ENCODE measurements at regions not wholly inside any gene's neighbourhood (a gene's known extent, or its start where the extent isn't known, plus 50 kb on each side); places are given as distances from the start of the nearest gene placed in this dataset.
"Not testable (repeated sequence)": the region's sequence is repeated elsewhere in the genome, so short reads cannot be mapped to it uniquely, and the experiment has no call there.

- no peak for DNase-seq
These were observed 272.2 kb downstream of the PRELID2 start for GRCh38 chr5:145562931-145563330.

GRCh38 chr5:145558288-145558687 lies 276.9 kb downstream of the PRELID2 start:
- no peak for DNase-seq

GRCh38 chr5:145557345-145557744 lies 277.8 kb downstream of the PRELID2 start:
- DNase-seq = no peak

DNA sequence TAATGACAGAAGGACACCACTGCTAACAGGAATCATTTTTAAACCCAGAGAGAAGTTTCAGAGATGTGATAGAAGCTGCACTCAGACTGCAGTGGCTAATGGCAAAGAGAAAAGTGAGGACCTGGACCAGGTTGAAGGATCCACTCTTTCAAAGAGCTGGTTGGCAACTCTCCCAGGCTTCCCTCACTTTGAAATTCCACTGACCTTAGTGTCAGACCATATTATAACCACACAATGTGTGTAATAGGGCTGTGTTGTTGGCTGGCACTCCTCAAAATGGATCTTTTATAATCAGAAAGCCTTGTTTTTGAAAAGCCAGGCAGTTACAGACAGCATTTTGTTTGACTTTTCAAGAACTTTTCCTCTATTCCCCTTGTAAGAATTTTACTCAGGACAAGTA lies 280.7 kb downstream of the PRELID2 start:
- DNase-seq = no peak

DNA sequence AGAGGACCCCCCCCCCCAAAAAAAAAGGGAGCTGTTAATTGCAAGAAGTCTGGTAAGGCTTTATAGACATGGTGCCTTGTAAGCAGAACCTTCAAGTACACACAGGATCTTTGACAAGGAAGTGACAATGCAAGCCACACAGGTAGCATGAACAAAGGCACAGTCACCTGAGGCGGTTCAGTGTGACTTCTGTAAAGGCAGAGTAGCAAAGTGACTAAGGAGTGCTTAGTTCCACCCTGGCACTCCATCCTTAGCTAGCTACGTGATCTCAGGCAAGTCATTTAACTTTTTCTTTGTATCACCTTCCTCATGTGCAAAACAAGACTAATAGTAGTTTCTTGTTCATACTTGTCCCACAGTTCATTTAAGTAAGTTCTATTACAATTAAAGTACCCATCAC lies 282.0 kb downstream of the PRELID2 start:
- DNase-seq = no peak

GRCh38 chr5:145551714-145552113 lies 283.4 kb downstream of the PRELID2 start:
- DNase-seq = no peak

DNA sequence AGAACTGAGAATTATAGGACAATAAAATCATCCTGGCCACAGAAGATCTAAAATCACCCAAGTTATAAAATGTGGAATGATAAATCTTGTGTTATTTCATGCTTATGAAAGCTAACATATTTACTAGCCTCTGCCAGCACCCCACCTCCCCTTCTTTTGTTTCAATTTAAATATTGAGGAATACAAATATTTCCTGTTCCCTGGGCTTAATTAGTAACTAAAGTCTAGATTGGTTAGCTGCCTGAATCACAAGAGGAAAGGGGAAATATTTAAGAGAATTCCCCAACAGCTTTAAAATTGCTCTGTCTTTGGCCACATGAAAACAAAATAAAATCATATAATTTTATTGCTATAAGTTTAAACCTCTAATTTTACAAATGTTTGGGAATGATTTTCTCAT lies 287.0 kb downstream of the PRELID2 start:
- no peak for DNase-seq

DNA sequence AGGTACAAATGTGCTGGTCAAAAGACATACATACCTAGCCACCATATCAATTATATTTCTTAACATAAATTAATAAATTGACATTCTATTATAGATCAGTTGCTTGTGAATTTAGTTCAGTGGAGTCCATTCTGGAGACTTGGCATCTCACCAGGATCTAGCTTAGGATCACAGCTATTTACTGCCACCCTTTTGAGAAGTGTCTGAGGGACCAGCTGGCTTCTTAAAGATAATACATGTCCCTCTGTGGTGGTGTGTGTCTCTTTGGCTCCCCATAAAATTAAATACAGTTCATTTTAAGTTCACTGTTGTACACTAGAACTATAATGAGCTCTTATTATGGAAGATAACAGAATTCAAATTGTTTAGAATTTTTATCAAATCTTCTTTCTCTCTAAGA lies 290.7 kb downstream of the PRELID2 start:
- no peak for DNase-seq

GRCh38 chr5:145543968-145544367 lies 291.2 kb downstream of the PRELID2 start:
- DNase-seq = no peak

- DNase-seq = no peak
These were observed 294.8 kb downstream of the PRELID2 start for GRCh38 chr5:145540375-145540774.

DNA sequence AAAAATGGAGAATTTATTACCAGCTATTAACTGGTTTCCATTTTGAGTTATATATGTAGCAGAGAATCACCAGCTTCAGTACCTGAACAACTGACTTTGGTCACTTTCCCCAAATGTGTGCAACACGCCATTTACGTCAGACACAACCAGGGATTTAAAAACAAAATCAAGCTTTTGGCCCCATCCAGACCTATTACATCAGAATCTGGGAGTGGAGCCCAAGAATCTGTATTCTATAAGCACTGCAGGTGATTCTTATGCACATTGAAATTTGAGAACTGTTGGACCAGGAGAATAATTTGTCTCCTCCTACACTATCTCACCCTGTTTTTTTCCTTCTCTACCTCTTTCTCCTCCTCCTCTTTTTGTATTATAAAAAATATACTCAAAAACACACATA lies 295.9 kb downstream of the PRELID2 start:
- no peak for DNase-seq

GRCh38 chr5:145536133-145536532 lies 299.0 kb downstream of the PRELID2 start:
- no peak for DNase-seq

GRCh38 chr5:145531038-145531734 lies 304.0 kb downstream of the PRELID2 start:
- no peak for DNase-seq

DNA sequence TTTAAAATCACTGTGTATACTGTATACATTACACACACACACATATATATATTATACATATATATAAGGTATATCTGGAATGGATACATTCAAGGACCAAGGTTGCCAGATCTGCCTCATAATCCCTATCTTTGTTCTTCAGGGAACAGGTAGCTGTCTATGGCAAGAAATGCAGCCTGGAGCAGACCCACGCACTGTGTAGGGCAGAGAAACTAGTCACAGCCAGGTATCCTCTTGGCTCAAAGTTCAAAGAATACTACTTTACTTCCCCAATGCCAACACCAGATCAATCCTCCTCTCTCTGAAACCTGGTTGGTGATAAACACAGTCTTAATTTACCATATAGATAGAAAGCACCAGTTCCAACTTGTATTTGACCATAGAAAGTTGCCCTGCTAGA lies 313.6 kb downstream of the PRELID2 start:
- DNase-seq = no peak

DNA sequence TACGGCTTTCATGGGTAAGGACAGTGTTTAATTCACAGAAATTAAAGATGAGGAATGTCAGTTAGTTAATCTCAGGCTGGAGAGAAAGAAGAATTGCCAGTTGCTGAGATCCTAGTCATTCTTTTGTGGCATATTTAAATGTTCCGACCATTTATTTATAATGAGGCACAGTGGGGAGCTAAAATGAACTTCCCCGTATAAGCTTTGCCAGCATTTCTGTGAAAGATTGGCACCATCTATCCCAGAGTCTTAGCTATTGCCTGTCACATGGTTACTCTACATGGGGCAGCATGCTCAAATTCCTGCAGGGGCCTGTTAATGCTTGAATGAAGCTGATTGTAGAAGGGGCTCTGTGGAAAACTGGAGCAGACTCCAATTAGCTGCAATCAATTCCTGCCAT lies 314.1 kb downstream of the PRELID2 start:
- DNase-seq = no peak

DNA sequence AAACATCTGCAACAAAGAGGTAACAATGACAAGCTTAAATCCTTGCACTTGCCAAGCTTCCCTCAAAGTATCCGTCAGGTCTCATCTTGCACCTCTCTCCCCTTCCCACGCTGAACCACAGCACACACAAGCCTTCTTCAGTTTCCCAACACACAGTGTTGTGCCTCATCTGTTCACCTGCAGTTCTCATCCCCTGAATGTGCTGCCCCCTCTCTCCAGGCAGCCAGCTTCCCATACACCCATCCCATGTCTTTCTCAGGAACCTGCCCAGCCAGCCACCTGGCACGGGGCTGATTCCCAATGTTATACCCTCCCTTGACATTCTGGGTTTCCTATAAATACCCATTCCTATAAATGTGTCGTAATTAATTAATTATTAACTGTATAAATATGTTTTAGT lies 314.8 kb downstream of the PRELID2 start:
- DNase-seq = no peak

DNA sequence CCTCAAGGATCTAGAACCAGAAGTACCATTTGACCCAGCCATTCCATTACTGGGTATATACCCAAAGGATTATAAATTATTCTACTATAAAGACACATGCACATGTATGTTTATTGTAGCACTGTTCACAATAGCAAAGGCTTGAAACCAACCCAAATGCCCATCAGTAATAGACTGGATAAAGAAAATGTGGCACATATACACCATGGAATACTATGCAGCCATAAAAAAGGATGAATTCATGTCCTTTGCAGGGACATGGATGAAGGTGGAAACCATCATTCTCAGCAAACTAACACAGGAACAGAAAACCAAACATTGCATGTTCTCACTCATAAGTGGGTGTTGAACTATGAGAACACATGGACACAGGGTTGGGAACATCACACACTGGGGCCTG lies 317.6 kb downstream of the PRELID2 start:
- DNase-seq = not testable (repeated sequence)

DNA sequence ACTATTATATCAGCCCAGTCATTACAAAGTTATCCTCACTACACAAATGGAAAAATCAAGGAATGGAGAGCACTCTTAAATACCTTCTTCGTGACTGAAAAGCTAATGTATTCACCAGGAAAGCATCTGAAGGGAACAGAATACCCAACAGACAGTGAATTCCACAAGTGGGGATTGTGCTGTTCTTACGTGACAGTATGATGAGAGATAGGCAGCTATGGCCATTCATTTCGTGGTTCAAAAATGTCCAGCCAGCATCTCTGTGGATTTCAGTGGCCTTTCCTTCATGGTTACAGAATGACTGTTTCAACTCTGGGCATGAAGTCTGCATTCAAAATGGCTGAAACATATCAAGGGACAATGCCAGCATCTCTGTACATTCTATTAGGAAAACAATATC lies 323.8 kb downstream of the PRELID2 start:
- no peak for DNase-seq

GRCh38 chr5:145510769-145511168 lies 324.4 kb downstream of the PRELID2 start:
- no peak for DNase-seq

DNA sequence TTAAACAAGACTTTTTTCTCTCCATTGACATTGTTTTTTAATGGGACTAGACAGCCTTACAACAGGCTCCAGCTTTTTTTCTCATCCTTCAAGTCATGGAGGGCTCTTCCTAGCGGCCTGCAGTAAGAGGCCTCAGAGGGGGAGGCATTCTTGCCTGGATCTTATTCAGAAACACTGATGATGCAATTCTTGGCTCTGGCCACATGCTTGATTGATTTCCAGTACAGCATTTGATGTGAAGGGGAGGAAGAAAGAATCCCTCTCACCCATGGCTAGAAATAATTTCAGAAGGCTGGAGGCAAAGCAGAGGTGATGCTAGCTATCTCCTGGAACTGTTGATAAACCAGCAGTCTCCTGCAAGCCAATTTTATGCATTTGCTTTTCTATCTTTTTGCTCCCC lies 324.8 kb downstream of the PRELID2 start:
- DNase-seq = no peak

DNA sequence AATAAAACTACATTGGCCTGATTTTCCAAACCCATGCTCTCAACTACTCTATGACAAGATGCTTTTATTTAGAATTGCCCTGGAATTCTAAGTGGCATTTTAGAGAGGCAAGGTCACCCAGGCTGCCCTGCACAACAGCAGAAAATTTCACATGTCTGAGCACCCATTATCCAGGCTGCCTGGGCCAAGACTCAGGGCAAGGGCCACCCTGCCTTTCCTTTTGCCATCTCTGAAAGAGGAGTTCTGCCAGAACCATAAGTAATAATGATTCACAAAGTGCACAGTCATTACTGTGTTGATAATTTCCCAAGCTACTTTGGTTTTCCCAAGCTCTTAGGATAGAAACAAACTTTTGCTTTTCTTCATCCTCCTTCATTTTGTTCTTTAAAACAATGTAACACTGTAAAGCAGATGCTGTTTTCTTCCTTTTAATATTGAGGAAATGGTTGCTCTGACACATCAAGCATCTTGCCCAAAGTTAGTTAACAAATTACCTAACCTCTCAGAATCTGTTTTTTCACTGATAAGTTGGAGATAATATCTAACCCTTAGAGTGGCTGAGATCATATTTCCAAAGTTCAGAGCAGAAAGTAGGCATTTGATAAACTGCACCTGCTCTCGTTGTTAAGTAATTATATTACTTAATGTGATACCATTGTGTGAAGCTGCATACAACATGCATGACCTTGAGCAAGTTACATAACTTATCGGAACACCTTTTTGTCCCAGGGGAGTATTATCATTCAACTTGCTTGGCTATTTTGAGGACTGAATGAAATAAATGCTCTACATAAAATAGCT lies 325.6 kb downstream of the PRELID2 start:
- no peak for DNase-seq

GRCh38 chr5:145506185-145506850 lies 328.8 kb downstream of the PRELID2 start:
- no peak for DNase-seq

GRCh38 chr5:145502906-145503305 lies 332.2 kb downstream of the PRELID2 start:
- DNase-seq = no peak

DNA sequence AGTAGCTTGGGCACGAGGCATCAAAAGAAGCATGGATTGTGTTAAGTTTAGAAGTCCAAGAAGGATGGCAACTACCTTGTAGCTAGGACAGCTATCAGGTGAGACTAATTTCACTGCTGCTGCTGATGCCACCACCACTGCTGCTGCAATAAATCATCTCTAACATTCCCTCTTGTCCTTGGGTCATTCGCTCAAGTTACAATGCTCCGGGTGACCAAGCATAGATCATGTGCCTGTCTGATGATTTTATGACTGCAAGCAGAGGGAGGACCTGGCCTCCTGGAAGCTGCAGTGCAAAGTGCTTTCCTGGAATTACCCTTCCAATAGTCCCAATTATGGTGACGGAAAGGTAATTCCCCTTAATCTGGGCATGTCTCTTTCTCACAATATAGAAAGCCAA lies 334.4 kb downstream of the PRELID2 start:
- no peak for DNase-seq

Data from NCI-H2029 treated with DMSO at 0.1 percent for 48 hours (cell line).